ENCODE measurements at regions not wholly inside any gene's neighbourhood (a gene's known extent, or its start where the extent isn't known, plus 50 kb on each side); places are given as distances from the start of the nearest gene placed in this dataset.

DNA sequence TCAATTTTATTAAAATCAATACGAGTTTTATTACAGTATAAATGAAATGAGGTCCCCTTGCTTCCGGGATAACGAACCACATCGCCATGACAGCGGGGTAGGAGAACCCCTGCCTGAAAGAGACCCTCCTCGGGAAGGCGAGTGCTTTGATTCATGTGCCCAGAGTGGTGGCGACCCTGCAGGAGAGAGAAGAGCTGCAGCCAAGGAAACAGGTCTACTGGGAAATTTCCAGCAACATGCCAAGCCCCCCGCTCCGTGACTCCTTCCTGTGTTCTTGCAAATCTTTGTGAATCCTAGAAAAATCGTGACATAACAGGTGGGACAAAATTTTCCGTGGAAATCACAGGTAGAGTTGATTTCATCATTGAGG, 162.5 kb downstream of the WSCD1 start:
- Mint-ChIP-seq H3K4me3 (no peak overlapping the region), H3K36me3 (no peaks in the 10 kb centered on the region), H3K4me1 (peaks cover 18% of the 10 kb centered on the region), H3K27ac (no peak overlapping the region), H3K9me3 (no peaks in the 10 kb centered on the region), H3K27me3 (ENCODE audit: low read depth) (no peaks in the 10 kb centered on the region)
- ChIA-PET CTCF (interaction anchor here (0.5 to 0.6 kb wide), 2 partner anchors 47 to 377 kb away, joined by 5 read pairs; no protein-coding TSS in a partner anchor), POLR2A (no interaction called here)
- DNase-seq (ENCODE audit: low spot score) (no peak), ATAC-seq (no peak)
- TF ChIP-seq, protein P1, sequence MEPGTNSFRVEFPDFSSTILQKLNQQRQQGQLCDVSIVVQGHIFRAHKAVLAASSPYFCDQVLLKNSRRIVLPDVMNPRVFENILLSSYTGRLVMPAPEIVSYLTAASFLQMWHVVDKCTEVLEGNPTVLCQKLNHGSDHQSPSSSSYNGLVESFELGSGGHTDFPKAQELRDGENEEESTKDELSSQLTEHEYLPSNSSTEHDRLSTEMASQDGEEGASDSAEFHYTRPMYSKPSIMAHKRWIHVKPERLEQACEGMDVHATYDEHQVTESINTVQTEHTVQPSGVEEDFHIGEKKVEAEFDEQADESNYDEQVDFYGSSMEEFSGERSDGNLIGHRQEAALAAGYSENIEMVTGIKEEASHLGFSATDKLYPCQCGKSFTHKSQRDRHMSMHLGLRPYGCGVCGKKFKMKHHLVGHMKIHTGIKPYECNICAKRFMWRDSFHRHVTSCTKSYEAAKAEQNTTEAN (CRISPR knock-in tag; IDR thresholded peaks at IDR 0.05): no peak
- TF ChIP-seq, protein P2, sequence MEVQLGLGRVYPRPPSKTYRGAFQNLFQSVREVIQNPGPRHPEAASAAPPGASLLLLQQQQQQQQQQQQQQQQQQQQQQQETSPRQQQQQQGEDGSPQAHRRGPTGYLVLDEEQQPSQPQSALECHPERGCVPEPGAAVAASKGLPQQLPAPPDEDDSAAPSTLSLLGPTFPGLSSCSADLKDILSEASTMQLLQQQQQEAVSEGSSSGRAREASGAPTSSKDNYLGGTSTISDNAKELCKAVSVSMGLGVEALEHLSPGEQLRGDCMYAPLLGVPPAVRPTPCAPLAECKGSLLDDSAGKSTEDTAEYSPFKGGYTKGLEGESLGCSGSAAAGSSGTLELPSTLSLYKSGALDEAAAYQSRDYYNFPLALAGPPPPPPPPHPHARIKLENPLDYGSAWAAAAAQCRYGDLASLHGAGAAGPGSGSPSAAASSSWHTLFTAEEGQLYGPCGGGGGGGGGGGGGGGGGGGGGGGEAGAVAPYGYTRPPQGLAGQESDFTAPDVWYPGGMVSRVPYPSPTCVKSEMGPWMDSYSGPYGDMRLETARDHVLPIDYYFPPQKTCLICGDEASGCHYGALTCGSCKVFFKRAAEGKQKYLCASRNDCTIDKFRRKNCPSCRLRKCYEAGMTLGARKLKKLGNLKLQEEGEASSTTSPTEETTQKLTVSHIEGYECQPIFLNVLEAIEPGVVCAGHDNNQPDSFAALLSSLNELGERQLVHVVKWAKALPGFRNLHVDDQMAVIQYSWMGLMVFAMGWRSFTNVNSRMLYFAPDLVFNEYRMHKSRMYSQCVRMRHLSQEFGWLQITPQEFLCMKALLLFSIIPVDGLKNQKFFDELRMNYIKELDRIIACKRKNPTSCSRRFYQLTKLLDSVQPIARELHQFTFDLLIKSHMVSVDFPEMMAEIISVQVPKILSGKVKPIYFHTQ (CRISPR knock-in tag; IDR thresholded peaks at IDR 0.05): no peak
- TF ChIP-seq TEAD1 (CRISPR knock-in tag; IDR thresholded peaks at IDR 0.05) (no peak), FOXP1 (CRISPR knock-in tag; IDR thresholded peaks at IDR 0.05; ENCODE audit: borderline replicate concordance) (no peak), ZNF232 (CRISPR knock-in tag; IDR thresholded peaks at IDR 0.05) (no peak), ATF1 (CRISPR knock-in tag; IDR thresholded peaks at IDR 0.05) (no peak), SMAD3 (CRISPR knock-in tag; IDR thresholded peaks at IDR 0.05; ENCODE audit: borderline replicate concordance) (no peak), NFE2L1 (CRISPR knock-in tag; IDR thresholded peaks at IDR 0.05) (no peak), TP53 (CRISPR knock-in tag; IDR thresholded peaks at IDR 0.05) (no peak), ZNF396 (CRISPR knock-in tag; IDR thresholded peaks at IDR 0.05; ENCODE audit: borderline replicate concordance) (no peak)
- TF ChIP-seq, protein P3, sequence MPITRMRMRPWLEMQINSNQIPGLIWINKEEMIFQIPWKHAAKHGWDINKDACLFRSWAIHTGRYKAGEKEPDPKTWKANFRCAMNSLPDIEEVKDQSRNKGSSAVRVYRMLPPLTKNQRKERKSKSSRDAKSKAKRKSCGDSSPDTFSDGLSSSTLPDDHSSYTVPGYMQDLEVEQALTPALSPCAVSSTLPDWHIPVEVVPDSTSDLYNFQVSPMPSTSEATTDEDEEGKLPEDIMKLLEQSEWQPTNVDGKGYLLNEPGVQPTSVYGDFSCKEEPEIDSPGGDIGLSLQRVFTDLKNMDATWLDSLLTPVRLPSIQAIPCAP (CRISPR knock-in tag; IDR thresholded peaks at IDR 0.05): no peak
- TF ChIP-seq, protein P4, sequence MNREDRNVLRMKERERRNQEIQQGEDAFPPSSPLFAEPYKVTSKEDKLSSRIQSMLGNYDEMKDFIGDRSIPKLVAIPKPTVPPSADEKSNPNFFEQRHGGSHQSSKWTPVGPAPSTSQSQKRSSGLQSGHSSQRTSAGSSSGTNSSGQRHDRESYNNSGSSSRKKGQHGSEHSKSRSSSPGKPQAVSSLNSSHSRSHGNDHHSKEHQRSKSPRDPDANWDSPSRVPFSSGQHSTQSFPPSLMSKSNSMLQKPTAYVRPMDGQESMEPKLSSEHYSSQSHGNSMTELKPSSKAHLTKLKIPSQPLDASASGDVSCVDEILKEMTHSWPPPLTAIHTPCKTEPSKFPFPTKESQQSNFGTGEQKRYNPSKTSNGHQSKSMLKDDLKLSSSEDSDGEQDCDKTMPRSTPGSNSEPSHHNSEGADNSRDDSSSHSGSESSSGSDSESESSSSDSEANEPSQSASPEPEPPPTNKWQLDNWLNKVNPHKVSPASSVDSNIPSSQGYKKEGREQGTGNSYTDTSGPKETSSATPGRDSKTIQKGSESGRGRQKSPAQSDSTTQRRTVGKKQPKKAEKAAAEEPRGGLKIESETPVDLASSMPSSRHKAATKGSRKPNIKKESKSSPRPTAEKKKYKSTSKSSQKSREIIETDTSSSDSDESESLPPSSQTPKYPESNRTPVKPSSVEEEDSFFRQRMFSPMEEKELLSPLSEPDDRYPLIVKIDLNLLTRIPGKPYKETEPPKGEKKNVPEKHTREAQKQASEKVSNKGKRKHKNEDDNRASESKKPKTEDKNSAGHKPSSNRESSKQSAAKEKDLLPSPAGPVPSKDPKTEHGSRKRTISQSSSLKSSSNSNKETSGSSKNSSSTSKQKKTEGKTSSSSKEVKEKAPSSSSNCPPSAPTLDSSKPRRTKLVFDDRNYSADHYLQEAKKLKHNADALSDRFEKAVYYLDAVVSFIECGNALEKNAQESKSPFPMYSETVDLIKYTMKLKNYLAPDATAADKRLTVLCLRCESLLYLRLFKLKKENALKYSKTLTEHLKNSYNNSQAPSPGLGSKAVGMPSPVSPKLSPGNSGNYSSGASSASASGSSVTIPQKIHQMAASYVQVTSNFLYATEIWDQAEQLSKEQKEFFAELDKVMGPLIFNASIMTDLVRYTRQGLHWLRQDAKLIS (CRISPR knock-in tag; IDR thresholded peaks at IDR 0.05; ENCODE audit: borderline replicate concordance): no peak
- TF ChIP-seq, protein P5, sequence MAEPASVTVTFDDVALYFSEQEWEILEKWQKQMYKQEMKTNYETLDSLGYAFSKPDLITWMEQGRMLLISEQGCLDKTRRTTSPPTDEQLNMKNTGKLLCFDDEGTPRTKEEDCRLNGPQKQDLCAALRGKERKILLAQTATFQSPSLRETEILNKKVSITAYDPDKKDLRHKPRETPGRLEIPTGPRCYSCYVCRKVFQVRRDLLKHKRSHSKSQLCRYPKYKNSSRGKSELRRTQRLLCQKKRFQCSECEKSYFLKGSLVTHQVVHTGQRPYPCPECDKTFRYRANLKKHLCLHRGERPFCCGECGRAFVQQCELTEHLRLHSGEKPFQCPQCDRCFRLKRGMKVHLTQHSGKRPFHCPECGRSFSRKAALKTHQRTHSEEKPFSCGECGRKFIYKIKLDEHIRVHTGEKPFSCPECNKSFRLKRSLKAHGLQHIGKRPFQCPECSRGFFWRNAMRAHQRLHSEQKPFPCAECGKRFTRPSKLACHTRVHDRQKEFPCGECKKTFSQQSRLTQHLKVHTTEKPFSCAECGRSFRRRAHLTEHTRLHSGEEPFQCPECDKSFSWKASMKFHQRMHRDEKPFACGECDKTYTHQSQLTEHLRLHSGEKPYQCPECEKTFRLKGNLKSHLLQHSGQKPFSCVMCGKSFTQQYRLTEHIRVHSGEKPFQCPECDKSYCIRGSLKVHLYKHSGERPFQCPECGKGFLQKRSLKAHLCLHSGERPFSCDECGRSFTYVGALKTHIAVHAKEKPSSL (CRISPR knock-in tag; conservative IDR thresholded peaks at IDR 0.05): no peak
- TF ChIP-seq, protein P6, sequence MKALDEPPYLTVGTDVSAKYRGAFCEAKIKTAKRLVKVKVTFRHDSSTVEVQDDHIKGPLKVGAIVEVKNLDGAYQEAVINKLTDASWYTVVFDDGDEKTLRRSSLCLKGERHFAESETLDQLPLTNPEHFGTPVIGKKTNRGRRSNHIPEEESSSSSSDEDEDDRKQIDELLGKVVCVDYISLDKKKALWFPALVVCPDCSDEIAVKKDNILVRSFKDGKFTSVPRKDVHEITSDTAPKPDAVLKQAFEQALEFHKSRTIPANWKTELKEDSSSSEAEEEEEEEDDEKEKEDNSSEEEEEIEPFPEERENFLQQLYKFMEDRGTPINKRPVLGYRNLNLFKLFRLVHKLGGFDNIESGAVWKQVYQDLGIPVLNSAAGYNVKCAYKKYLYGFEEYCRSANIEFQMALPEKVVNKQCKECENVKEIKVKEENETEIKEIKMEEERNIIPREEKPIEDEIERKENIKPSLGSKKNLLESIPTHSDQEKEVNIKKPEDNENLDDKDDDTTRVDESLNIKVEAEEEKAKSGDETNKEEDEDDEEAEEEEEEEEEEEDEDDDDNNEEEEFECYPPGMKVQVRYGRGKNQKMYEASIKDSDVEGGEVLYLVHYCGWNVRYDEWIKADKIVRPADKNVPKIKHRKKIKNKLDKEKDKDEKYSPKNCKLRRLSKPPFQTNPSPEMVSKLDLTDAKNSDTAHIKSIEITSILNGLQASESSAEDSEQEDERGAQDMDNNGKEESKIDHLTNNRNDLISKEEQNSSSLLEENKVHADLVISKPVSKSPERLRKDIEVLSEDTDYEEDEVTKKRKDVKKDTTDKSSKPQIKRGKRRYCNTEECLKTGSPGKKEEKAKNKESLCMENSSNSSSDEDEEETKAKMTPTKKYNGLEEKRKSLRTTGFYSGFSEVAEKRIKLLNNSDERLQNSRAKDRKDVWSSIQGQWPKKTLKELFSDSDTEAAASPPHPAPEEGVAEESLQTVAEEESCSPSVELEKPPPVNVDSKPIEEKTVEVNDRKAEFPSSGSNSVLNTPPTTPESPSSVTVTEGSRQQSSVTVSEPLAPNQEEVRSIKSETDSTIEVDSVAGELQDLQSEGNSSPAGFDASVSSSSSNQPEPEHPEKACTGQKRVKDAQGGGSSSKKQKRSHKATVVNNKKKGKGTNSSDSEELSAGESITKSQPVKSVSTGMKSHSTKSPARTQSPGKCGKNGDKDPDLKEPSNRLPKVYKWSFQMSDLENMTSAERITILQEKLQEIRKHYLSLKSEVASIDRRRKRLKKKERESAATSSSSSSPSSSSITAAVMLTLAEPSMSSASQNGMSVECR (CRISPR knock-in tag; IDR thresholded peaks at IDR 0.05; ENCODE audit: borderline replicate concordance): no peak
- TF ChIP-seq, protein P7, sequence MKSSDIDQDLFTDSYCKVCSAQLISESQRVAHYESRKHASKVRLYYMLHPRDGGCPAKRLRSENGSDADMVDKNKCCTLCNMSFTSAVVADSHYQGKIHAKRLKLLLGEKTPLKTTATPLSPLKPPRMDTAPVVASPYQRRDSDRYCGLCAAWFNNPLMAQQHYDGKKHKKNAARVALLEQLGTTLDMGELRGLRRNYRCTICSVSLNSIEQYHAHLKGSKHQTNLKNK (CRISPR knock-in tag; IDR thresholded peaks at IDR 0.05): no peak
- TF ChIP-seq, protein P8, sequence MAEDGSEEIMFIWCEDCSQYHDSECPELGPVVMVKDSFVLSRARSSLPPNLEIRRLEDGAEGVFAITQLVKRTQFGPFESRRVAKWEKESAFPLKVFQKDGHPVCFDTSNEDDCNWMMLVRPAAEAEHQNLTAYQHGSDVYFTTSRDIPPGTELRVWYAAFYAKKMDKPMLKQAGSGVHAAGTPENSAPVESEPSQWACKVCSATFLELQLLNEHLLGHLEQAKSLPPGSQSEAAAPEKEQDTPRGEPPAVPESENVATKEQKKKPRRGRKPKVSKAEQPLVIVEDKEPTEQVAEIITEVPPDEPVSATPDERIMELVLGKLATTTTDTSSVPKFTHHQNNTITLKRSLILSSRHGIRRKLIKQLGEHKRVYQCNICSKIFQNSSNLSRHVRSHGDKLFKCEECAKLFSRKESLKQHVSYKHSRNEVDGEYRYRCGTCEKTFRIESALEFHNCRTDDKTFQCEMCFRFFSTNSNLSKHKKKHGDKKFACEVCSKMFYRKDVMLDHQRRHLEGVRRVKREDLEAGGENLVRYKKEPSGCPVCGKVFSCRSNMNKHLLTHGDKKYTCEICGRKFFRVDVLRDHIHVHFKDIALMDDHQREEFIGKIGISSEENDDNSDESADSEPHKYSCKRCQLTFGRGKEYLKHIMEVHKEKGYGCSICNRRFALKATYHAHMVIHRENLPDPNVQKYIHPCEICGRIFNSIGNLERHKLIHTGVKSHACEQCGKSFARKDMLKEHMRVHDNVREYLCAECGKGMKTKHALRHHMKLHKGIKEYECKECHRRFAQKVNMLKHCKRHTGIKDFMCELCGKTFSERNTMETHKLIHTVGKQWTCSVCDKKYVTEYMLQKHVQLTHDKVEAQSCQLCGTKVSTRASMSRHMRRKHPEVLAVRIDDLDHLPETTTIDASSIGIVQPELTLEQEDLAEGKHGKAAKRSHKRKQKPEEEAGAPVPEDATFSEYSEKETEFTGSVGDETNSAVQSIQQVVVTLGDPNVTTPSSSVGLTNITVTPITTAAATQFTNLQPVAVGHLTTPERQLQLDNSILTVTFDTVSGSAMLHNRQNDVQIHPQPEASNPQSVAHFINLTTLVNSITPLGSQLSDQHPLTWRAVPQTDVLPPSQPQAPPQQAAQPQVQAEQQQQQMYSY (CRISPR knock-in tag; IDR thresholded peaks at IDR 0.05): no peak
